HS-27A (cell line): ENCODE measurements at regions not wholly inside any gene's neighbourhood (a gene's known extent, or its start where the extent isn't known, plus 50 kb on each side); places are given as distances from the start of the nearest gene placed in this dataset.
"Not testable (repeated sequence)": the region's sequence is repeated elsewhere in the genome, so short reads cannot be mapped to it uniquely, and the experiment has no call there.

Experiments used
- DNase-seq: peaks from one replicate; pipeline ENCODE4 v3.0.0-alpha.2; 2012; ENCODE audit warnings: low read depth, missing footprints

DNA sequence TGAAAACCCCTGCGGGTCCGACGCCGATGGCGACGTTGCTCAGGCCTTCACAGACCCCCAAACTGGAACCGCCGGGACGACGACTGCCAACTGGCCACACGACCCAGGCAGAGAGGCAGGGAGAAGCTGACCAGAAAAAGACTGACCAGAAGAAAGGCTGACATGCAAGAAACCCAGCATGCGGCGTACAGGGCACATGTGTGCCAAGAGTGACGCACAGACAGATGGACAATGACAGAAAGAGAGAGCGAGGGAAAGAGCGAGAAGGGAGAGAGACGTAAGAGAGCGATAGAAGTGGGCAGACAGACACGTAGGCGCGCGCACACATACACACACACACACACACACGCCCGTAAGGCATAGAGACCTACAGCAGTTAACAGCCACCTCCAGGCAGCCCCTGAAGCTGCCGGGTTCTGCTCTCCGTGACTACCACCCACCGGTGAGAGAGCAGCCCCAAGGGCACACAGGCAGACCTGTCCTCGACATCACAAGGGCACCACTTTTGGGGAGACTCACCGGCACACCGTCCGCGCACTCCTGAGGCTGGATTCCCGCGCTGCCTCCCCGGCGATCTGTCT lies 67.2 kb upstream of the ZNF527 start:
- no peak for DNase-seq

DNA sequence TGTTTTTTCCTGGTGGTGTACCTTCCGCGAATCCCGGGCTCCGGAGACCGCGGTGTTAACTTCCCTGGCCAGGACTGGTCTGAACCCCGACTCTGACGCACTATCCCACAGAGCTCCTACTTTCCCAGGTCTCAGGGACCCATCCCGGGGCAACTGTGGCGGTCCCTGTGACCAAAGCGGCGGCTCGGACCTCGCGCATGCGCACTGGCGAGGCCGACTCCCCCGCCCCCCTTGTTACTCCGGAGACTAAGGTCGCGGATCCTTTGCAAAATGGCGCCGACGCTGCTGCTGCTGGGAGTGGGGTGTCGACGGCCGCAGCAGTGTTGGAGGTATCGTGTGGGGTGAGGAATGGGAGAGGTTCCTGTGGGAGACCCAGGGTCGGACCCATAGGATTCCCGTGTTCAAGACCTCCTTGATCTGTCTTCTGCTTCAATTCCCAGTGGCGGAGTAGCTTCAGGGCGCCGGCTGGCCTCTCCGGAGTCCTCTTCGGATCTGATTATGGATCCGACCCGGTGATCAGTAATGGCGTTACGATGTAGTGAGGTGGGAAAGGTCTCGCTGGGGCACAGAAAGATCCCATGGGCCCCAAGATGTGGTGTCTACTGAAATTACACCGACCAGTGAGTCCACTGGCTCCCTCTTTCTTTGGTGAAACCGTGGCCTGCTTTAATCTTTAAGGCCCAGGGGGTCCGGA lies 66.6 kb upstream of the ZNF527 start:
- no peak for DNase-seq

DNA sequence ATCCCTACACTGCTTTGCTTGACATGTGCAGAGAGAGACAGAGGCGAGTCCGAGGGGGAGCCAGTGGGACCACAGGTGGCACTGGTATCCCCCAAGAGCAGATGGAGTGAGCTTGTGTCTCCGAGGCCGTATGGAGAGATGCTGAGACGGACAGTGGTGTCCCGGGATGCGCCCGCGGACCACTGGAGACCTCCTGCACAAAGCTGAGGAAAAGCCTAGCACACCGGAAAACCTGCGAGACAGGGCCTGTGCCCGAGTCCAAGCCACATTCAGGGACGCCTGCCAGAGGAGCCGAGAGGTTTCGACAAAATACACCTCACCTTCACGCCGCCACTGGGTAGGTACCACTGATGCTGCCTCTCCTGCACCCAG lies 66.0 kb upstream of the ZNF527 start:
- DNase-seq: no peak

DNA sequence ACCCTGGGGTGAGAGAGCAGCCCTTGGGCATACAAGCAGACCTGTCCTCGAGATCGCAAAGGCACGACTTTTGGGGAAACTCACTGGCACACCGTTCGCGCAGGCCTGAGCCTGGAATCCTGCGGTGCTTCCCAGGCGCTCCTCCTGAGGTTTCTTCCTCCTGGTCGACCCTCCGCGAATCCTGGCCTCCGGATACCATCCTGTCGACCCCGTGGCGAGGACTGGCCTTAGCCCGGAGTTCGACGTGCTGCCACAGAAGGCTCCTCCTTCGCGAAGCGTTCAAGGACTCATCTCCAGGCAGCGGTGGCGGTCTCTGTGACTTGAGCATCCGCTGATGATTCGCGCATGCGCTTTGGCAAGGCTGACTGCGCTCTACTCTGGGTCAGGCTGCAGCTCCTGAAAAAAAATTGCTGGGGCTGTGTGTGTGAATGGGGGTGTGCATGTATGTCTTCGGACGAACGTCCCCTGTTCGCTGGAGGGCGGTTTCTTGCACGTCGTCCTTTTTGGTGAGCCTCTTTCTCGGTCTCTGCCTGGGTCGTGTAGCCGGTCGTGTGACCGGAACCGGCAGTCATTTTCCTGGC lies 64.4 kb upstream of the ZNF527 start:
- no peak for DNase-seq

DNA sequence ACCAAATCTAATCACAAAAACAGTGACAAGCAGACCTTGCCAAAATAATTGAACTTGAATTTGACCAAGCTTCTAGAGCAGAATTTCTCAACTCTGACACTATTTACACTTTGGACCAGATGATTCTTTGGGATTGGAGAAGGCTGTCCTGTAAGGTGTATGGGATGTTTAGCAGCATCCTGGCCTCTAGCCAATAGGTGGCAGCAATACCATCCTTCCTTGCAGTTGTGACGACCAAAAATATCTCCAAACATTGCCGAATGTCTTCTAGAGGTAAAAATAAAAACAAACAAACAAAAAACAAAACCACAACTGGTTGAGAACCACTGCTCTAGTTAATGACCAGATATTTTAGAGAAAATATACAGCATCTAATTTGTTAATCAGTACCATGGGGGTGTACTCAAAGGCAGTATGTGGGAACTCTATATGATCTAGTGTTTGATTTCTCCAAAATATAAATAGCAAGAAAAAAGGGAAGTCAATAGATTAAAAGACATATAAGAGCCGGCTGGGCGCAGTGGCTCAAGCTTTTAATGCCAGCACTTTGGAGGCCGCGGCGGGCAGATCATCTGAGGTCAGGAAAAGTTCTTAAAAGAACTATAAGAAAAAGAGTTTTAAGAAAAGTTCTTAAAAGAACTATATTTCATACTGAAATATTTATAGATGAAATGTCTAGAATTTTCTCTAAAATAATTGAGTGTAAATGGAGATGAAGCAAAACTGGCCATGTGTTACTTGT lies 60.9 kb upstream of the ZNF527 start:
- no peak for DNase-seq

DNA sequence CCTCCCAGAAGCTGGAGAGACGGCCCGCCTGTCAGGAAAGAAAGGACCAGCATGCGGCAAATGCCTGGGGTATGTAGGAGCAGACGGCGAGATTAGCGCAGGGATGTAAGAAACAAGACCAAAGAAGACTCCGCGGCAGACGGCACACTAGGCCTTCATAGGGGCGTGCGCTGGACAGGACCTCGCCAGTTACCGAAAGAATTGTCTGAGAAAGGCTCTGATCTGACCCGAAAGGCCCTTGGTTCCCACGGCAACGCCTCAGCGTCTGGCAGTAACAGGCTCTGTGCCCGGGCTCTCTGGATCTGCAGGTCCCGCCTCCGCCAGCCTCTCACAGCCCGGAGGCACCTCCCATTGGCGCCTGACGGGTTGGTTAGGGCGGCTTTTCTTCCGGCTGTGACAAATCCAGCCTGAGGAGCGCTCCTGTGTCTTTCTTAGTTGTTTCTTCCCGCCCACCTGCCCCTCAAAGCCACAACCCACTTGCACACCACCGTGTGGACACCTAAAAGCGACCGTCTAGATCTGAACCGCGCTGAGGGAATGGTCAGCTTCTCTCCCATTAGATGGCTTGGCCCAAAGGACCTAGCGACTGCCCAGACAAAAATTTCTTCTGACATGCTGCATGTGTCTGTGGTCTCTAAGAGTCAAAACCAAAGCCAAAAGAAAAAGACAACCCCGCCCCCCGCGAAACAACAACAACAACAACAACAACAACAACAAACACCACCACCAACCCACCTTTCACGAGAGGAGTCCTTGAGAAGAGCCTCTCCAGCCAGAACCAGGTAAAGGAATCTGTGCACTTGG lies 58.2 kb upstream of the ZNF527 start:
- not testable (repeated sequence) for DNase-seq

DNA sequence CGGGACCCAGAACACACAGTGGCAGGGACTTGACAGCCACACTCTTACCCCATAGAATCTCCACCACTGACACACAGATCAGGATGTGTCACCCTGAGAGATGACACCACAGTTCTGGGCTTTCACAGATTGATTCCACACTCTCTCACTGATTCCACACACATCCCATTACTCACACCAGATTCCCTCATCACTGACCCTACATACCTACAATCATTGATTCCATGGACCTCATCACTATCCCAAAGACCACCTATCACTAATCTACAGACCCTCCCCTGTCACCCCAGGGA lies 57.6 kb upstream of the ZNF527 start:
- DNase-seq: no peak

DNA sequence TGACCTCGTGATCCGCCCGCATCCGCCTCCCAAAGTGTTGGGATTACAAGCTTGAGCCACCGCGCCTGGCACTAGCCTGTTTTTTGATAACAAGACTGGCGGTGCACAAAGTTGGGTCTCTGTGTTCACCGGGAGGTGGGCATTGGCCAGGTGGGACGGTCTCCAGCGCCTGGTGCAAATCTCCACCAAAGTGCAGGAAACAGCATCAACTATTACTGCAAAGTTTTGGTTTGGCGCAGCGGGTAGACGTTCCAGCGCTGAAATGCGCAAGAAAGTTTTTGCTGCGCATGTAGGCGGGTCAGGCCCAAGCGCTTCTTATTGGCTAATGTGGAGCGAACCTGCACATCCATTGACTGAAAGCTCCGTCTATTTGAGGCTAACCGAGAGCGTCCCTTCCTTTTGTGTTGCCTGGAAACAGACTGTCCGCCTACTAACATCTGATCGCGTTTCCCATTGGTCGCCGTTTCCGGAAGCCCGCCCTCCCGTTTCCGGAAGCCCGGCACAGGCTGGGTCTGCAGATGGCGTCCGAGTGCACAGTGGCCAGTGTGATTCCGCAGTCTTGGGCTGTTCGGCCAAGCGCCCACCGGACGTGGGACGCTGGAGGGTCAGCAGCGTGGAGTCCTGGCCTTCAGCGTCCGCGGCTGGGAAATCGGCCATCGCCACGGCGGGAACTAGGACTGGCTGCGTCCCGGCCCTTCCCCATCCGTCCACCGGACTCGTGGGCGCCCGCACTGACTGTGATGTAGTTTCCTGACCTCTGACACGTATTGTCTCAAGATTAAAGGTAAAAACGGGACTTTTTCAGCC lies 53.3 kb upstream of the ZNF527 start:
- DNase-seq: peak; percentile 100

DNA sequence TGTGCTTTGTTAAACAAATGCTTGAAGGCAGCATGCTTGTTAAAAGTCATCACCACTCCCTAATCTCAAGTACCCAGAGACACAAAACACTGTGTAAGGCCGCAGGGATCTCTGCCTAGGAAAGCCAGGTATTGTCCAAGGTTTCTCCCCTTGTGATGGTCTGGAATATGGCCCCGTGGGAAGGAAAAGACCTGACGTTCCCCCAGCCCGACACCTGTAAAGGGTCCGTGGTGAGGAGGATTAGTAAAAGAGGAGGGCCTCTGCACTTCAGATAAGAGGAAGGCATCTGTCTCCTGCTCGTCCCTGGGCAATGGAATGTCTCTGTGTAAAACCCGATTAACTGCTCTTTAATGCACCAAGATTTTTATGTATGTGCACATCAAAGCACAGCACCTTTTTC lies 49.9 kb upstream of the ZNF527 start:
- not testable (repeated sequence) for DNase-seq
